Lower lobe of right lung (tissue), 2 donors: ENCODE measurements at regions not wholly inside any gene's neighbourhood (a gene's known extent, or its start where the extent isn't known, plus 50 kb on each side); places are given as distances from the start of the nearest gene placed in this dataset.

Experiments used
- ATAC-seq, 2 donors: fragments of 200-7000 bp; cut with Tn5 transposase; one replicate each; pipeline ENCODE4 v1.9.1; 2020 to 2022; ENCODE audit warnings: mild to moderate bottlenecking in 2 of 2, moderate library complexity in 2 of 2
- DNase-seq: peaks from one replicate; pipeline ENCODE4 v3.0.0-alpha.2; 2020
- H3K27ac ChIP-seq: fragments of 200-600 bp; one replicate; pipeline ENCODE4 v1.8.0; 2022
- H3K27me3 ChIP-seq: fragments of 200-600 bp; one replicate; pipeline ENCODE4 v1.8.0; 2022; ENCODE audit warnings: low read depth
- H3K36me3 ChIP-seq: fragments of 200-600 bp; one replicate; pipeline ENCODE4 v1.8.0; 2022; ENCODE audit warnings: mild to moderate bottlenecking
- H3K4me1 ChIP-seq: fragments of 200-600 bp; one replicate; pipeline ENCODE4 v1.8.0; 2022
- H3K4me3 ChIP-seq: fragments of 200-600 bp; one replicate; pipeline ENCODE4 v1.8.0; 2022; ENCODE audit warnings: mild to moderate bottlenecking
- H3K9me3 ChIP-seq: fragments of 200-600 bp; one replicate; pipeline ENCODE4 v1.8.0; 2022
- CTCF ChIP-seq: fragments of 200-600 bp; IDR thresholded peaks from one replicate; pipeline ENCODE4 v1.8.0; 2022; ENCODE audit warnings: antibody characterized with exemption, mild to moderate bottlenecking
- intact Hi-C: fragments of 100-400 bp; cut with DNase I; formaldehyde crosslinking; loops from one replicate; pipeline ENCODE4 v1.11.0; 2022
- donor health status: DM: no; HTN: yes; CAD: no; lungs with severe emphysema.

DNA sequence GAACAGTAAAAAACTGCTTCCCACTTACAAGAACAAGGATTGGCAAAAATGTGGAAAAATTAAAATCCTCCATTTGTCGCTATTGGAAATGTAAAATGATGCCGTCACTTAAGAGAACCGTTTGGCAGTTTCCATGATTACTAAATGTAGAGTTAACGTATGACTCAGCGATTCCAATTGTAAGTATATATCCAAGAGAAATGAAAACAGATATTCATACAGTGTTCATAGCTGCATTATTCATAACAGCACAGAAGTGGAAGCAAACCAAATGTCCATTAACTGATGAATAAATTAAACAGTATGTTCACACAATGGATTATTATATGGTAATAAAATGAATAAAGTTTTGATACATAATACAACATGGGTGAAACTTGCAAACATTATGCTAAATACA is 971.0 kb downstream of the AMY1C start:
- ATAC-seq (no peak), DNase-seq (no peak)
- intact Hi-C loops = no loop called here
- Histone ChIP-seq H3K27ac (no peak overlapping the region), H3K9me3 (no peaks in the 10 kb centered on the region), H3K4me1 (no peaks in the 10 kb centered on the region), H3K36me3 (no peaks in the 10 kb centered on the region), H3K27me3 (no peaks in the 10 kb centered on the region), H3K4me3 (no peak overlapping the region)
- no peak for TF ChIP-seq CTCF

GRCh38 chr1:104726917-104727316 is 977.2 kb downstream of the AMY1C start:
- no peak for TF ChIP-seq CTCF
- Histone ChIP-seq H3K27ac (no peak overlapping the region), H3K36me3 (no peaks in the 10 kb centered on the region), H3K9me3 (no peaks in the 10 kb centered on the region), H3K27me3 (no peaks in the 10 kb centered on the region), H3K4me1 (no peaks in the 10 kb centered on the region), H3K4me3 (no peak overlapping the region)
- DNase-seq = no peak
- ATAC-seq = no peak
- intact Hi-C loops = no loop called here

- Histone ChIP-seq H3K27ac (no peak overlapping the region), H3K9me3 (no peaks in the 10 kb centered on the region), H3K36me3 (no peaks in the 10 kb centered on the region), H3K4me1 (no peaks in the 10 kb centered on the region), H3K4me3 (no peak overlapping the region), H3K27me3 (no peaks in the 10 kb centered on the region)
- DNase-seq = no peak
- intact Hi-C loops = no loop called here
- peak in 1 of 2 donors; percentile 74 for ATAC-seq
- TF ChIP-seq CTCF = no peak
Observed at GRCh38 chr1:104733866-104734265, 984.2 kb downstream of the AMY1C start.

DNA sequence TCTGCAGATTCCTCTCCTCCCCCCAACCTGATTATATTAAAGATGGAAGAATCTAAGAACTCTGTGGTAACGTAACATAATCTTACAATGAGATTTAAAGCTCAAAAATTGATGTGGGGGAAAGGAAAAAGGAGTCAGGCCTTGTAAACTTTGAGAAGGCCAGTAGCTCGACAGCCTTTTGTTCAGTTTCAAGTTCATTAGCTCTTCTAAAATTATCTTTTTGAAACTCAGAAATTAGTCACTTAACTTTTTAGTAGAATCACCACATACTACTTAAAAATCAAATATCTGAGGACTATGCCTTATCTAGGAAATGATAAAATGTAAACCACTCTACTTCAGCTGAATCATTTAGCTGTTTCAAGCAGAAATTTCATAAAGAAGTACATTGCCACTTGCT is 996.2 kb downstream of the AMY1C start:
- DNase-seq (no peak), ATAC-seq (no peak)
- H3K27ac ChIP-seq = no peak overlapping the region
- H3K4me3 ChIP-seq = no peak overlapping the region
- H3K36me3 ChIP-seq = no peaks in the 10 kb centered on the region
- intact Hi-C loops = no loop called here
- no peak for TF ChIP-seq CTCF
- H3K27me3 ChIP-seq = no peaks in the 10 kb centered on the region
- H3K4me1 ChIP-seq = no peaks in the 10 kb centered on the region
- no peaks in the 10 kb centered on the region for H3K9me3 ChIP-seq

GRCh38 chr1:104746994-104747393 is 997.3 kb downstream of the AMY1C start:
- H3K27ac ChIP-seq = no peak overlapping the region
- H3K4me1 ChIP-seq = no peaks in the 10 kb centered on the region
- no peak for TF ChIP-seq CTCF
- H3K27me3 ChIP-seq = no peaks in the 10 kb centered on the region
- no peaks in the 10 kb centered on the region for H3K36me3 ChIP-seq
- intact Hi-C loops = no loop called here
- no peak overlapping the region for H3K4me3 ChIP-seq
- no peaks in the 10 kb centered on the region for H3K9me3 ChIP-seq
- ATAC-seq (no peak), DNase-seq (no peak)

GRCh38 chr1:104760017-104760416 is 1010.3 kb downstream of the AMY1C start:
- DNase-seq (no peak), ATAC-seq (no peak)
- intact Hi-C loops = no loop called here
- H3K27ac ChIP-seq = no peak overlapping the region
- TF ChIP-seq CTCF = no peak
- no peak overlapping the region for H3K4me3 ChIP-seq
- no peaks in the 10 kb centered on the region for H3K9me3 ChIP-seq
- no peaks in the 10 kb centered on the region for H3K27me3 ChIP-seq
- H3K36me3 ChIP-seq = no peaks in the 10 kb centered on the region
- no peaks in the 10 kb centered on the region for H3K4me1 ChIP-seq
